Esophagus squamous epithelium (tissue), 4 donors: ENCODE measurements at regions not wholly inside any gene's neighbourhood (a gene's known extent, or its start where the extent isn't known, plus 50 kb on each side); places are given as distances from the start of the nearest gene placed in this dataset.

Source experiments
- POLR2A ChIP-seq, 4 donors: fragments of 450-650 bp; IDR thresholded peaks; one replicate each; pipeline ENCODE4 v1.6.1; 2017; ENCODE audit warnings: antibody characterized with exemption in 4 of 4, mild to moderate bottlenecking in 4 of 4, moderate library complexity in 3 of 4
- TF ChIP-seq, protein P1 (sequence below), 6 experiments: fragments of 450-650 bp in 4 of 6; fragments of 200-600 bp in 2 of 6; sonication (generic) in 2 of 6; IDR thresholded peaks; one replicate each; pipeline ENCODE4 v1.5.1; 2016 to 2019; ENCODE audit warnings: antibody characterized with exemption in 6 of 6, mild to moderate bottlenecking in 4 of 6, moderate library complexity in 4 of 6

DNA sequence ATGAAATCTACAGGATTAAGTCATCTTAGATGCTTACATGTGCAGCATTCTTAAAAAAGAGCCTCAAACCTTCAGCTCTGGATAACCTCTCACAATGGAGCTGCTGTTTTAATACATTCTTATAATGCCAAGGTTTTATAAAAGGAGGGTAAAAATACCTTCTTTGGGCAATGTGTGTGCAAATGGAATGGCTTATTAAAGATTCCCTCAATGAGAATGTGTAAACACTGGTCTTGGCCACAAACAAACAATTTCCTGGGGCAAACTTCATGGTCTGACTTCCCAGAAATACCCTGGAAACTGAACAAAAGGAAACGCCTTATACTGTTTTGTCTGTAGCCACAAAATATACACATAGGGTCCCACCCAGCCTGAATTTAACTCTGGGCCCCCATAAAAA lies 148.6 kb upstream of the INTU start:
- TF ChIP-seq, protein P1, sequence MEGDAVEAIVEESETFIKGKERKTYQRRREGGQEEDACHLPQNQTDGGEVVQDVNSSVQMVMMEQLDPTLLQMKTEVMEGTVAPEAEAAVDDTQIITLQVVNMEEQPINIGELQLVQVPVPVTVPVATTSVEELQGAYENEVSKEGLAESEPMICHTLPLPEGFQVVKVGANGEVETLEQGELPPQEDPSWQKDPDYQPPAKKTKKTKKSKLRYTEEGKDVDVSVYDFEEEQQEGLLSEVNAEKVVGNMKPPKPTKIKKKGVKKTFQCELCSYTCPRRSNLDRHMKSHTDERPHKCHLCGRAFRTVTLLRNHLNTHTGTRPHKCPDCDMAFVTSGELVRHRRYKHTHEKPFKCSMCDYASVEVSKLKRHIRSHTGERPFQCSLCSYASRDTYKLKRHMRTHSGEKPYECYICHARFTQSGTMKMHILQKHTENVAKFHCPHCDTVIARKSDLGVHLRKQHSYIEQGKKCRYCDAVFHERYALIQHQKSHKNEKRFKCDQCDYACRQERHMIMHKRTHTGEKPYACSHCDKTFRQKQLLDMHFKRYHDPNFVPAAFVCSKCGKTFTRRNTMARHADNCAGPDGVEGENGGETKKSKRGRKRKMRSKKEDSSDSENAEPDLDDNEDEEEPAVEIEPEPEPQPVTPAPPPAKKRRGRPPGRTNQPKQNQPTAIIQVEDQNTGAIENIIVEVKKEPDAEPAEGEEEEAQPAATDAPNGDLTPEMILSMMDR (IDR thresholded peaks at IDR 0.05): no peak
- TF ChIP-seq POLR2A (IDR thresholded peaks at IDR 0.05): no peak
